ENCODE measurements at regions not wholly inside any gene's neighbourhood (a gene's known extent, or its start where the extent isn't known, plus 50 kb on each side); places are given as distances from the start of the nearest gene placed in this dataset.

DNA sequence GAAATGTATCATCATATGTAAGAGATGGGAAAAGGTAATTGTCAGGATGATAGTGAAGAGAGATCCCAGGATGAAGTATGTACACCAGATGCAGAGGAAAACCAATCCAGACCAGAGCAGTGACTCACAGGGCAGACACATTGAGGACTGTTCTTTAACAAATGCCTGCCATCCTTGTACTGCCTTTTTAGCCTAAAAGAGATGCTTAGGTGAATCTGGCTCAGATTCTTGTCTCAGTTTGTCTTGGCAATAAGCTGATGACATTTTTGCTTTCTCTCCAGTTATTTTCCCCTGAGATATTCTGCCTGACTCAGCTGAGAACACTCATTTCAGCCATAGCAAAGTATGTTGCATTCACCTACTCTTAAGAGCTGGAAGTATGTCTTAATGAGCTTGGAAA lies 405.3 kb upstream of the USP15 start:
- DNase-seq: no peak

DNA sequence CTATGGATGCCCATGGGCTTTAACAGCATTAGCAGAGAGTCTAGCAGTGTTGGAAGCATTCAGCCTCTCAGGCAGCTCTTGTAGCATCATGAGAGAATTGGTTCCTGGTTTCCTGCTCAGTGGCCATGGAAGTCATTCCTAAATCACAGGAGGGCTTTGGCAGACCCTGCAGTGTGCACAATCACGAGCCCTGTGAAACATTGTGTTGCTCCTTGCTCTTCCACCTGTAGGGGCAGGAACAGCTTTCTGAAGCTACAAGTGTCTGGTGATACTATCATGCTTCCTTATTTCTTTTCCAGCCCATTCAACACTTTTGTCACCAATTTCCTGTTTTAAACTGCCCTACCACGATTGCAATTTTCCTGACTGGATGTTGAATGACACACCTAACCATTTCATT lies 402.2 kb upstream of the USP15 start:
- DNase-seq: no peak

DNA sequence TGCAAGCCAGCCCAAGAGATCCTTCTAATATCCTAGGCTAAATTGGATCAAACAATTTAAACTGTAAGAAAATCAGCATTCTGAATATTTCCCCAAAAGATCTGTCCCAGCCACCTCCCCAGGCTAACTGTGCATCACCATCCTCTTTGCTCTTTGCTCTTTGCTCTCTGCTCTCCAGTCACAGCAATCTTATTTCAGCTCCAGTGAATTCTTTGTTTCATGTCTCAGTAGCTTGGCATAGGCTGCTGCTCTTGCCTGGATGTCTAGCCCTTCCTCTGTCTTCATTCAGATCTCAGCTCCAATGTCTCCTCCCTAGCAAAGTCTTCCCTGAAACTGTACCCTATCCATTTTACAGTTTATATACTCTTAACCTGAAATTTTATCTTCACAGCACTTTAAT lies 399.8 kb upstream of the USP15 start:
- no peak for DNase-seq

DNA sequence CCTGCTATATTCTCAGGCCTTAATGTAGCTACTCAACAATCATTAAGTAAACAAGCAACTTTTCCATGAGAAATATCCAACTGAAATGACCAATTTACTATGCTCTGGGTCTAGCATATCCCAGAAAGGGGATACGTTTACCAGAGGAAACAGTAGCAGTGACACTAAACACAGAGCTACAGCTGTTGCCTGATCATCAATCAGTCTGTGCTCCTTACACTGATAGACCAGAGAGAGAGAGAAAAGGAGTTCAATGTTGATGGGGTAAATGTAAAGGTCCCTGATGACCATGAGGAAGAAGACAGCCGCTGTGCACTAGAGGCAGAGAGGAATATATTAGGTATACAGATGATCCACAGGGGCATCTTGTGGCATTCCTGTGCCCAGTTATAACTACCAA lies 397.2 kb upstream of the USP15 start:
- no peak for DNase-seq

DNA sequence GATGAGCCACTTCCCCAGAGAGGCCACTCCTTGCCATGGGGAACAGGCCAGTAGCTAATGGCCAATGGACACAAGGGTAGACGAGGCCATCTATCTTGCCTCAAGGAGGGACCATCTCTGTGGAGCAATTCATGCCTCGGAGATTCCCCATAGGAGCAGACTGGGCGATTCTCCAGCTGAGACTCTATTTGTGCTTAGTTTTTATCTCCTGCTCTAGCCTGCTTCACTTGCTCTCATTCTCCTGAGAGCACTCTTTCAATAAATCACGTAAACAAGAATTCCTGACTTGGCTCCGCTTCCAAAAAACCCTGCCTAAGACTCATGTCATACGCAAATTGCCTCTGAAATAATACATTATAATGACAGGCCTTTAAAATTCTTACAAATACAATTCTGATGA lies 396.4 kb upstream of the USP15 start:
- DNase-seq: no peak

DNA sequence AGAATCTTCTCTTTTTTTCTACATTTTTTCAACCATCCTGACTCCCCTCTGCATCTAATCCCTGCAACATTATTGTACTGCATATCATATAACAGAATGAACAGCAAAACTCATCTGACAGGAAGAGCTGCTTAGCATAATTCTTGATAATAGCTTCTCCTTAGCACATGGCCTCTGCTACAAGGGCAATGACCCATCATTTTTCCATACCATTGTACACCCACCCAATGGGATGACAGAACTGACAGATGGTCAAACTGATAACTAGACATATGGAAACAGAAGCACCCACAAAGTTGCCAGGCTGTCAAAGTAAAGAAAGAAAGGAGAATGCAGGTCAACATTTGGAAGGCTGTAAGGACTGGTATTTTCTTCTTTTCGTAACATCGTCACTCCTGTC lies 390.4 kb upstream of the USP15 start:
- DNase-seq: no peak

DNA sequence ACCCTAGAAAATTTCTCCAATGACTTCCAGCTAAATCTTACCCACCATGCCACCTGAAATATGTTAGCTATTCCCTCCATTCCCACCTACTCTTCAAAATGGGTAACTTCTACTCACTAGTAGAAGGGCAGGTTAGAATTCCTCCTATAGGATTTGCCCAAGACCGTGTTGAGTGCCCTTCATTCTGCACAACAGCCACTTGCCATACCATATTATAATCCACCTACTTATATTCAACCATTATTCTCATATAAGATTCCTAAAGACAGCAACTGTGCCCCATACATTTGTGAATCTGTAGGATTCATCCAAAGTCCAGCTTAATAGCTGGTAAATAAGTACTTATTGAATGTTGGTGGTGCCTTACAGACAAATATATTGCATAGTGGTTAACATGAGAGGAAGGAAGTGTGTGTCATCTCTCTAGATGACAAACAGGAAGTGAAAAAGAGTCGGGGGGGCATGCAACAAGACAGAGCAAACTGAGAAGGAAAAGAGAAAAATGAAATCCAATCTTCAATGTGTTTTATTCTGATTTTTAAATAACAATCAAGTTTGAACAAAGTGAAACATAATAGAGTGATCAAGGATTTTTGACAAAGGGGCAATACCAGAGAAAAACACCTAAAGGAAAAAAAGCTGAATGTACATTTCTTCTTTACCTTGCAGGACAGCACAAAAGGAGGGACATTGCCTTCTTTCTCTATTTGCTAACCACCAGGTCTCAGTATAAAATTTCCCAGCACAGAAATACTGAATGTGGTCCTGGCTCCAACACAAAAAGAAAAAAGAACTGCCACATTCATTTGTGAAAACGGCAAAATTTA lies 389.3 kb upstream of the USP15 start:
- peak in 1 of 2 donors; percentile 53 for DNase-seq

DNA sequence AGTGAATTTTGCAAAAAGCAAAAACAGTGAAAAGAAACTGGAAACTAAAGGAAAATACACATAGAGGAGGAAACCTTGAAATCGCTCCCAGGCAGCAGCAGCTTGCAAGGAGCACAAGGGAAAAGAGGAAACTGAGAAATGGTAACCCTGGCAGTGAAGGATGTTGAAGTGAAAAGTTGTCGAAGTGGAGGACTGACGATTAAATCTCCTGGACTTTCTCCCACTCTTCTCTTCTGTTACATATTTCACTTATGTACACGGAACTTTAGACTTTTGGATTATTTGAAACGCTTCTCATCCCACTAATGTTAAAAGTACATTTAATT lies 388.8 kb upstream of the USP15 start:
- DNase-seq: no peak

DNA sequence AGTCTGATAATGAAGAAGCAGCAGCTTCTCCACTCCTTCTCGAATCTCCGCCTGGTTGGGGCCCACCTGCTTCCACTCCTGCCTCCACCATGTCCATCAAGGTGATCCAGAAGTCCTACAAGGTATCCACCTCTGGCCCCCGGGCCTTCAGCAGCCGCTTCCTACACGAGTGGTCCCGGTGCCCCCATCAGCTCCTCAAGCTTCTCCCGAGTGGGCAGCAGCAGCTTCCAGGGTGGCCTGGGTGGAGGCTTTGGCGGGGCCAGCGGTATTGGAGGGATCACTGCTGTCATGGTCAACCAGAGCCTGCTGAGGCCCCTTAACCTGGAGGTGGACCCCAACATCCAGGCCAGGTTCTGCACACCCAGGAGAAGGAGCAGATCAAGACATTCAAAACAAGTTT lies 381.0 kb upstream of the USP15 start:
- DNase-seq: no peak

DNA sequence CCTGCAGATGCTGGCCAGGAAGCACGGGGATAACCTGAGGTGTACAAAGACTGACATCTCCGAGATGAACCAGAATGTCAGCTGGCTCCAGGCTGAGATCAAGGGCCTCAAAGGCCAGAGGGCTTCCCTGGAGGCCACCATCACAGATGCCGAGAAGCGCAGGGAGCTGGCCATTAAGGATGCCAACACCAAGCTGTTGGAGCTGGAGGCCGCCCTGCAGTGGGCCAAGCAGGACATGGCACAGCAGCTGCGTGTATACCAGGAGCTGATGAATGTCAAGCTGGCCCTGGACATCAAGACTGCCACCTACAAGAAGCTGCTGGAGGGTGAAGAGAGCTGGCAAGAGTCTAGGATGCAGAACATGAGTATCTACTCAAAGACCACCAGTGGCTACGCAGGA lies 380.0 kb upstream of the USP15 start:
- no peak for DNase-seq

DNA sequence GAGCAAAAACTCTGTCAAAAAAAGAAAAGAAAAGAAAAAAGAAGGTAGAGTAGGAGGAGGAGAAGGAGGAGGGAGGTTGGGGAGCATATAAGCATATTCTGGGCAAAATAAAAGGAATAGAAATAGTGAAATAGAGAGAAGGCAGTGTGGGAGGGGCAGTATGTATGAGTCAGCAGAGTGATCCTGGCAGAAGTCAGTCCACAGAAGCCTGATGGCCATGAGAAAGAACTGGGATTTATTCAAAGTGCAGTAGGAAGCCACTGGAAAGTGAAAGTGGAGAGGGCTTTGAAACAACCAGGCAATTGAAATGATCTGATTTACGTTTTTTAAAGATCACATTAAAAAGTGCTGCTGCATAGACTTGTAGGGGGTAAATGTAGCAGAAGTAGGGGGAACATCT lies 368.6 kb upstream of the USP15 start:
- no peak for DNase-seq

DNA sequence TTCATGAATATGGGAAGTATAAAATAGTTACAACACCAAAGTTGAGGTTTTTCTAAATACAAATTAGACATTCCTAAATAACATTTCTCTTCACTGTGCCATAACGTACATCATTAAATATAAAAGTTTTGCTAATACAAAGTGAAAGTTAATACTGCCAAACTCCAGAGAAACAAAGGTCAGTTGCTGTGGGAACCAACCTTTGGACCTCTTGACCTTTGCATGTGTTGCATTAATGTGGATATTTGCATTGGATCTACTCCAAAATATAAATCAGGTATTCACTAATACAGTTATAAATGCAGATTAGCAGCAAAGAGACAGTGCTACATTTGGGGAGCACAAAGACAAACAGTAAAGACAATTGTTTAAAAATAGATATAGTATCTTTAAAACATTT lies 366.0 kb upstream of the USP15 start:
- DNase-seq: no peak

DNA sequence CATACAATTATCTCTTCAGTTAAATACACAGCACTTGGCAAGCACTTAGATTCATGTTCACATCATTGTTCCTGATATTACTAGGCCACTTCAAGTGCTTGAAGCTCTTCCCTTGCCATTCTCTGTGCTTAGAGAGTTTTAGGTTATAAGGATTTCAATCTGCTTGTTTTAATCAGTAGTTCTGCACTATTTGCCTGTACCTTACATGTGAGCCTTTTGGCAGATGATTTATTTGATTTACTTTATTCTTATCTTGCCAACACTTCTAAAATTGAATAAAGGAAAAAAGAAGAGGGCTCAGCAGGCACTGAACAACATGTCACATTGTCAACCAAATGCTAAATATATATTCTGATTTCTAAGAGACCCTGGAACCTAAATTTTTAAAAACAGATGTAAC lies 363.8 kb upstream of the USP15 start:
- DNase-seq: no peak

DNA sequence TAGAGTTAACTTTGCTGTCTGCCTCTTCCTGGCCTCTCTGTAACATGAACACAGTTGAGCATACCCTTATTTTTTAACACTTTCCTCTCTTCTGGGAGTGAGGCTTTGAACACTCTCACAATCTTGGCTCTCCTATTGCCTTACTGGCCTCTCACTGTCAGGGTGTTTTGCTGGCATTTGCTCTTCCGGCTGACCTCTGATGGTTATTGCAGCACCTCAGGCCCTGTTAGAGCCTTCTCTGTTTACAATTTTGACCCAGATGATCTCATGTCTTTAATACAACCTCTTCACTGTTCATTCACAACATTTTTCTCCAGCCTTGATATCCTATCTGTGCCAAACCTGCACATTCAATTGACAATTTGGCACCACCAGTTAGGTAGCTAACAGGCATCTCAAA lies 357.8 kb upstream of the USP15 start:
- DNase-seq: no peak

DNA sequence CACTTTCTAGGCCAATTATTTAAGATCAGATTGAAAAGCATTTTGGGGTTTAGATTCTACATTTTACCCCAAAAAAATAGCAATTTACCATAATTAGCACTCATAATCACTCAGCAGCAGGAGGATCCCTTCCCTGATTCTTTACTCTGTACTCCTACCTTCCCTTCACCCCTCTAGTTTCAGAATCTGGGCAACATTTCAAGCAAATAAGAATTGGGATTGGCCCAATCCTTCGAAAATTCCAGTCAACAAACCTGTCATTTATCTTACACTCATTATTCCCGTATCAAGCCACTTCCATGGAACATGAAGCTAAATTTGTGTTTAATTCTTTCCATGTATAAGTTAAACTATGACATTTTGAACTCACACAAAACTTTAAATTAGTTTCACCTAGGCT lies 349.1 kb upstream of the USP15 start:
- DNase-seq: no peak

DNA sequence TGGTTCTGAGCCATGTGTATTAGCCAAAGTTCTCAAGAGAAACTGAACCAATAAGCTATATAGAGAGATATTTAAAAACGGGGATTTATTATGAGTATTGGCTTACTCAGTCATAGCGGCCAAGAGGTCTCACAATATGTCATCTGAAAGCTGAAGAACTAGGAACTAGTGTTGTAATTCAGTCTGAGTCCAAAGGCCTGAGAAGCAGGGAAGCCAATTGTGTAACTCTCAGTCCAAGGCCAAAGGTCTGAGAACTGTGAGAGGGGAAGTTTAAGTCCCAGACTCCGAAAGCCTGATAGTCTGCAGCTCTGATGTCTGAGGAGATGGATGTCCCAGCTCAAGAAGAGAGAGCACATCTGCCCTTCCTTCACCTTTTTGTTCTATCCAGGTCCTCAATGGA lies 344.8 kb upstream of the USP15 start:
- no peak for DNase-seq

DNA sequence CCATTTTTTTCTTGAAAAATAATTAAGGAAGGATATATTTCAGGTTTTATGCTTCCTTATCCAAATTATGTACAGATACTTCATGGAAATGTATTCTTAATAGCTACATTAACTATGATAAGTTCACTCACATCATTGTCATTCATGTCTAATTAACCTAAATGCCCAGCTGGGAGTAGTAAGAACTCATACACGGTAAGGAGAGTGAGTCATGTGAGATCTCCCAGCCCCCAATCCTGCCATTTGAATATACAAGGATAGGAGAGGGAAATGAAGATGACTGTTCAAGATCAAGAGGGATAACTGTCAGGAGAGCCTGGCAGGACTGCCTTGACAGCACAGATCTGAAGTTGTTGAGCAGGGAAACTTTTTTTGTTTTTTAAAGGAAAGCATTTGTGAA lies 343.4 kb upstream of the USP15 start:
- no peak for DNase-seq

DNA sequence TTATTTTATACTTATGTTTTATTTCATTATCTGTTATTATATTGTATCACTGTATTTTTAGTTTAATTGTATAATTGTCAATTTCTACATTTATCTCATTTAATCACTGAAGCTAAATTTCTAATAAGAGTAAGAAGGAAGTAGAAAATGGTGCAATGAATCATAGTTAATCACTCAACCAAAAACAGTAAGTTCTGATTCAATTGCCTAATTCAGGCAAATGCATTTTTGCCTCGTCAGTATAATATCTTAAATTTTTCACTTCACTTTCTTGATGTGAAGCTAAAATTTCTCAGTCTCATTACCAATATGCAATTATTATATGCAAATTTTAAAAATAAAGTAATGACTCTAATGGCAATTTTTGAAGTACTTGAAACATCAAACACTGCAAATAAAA lies 340.5 kb upstream of the USP15 start:
- DNase-seq: no peak

DNA sequence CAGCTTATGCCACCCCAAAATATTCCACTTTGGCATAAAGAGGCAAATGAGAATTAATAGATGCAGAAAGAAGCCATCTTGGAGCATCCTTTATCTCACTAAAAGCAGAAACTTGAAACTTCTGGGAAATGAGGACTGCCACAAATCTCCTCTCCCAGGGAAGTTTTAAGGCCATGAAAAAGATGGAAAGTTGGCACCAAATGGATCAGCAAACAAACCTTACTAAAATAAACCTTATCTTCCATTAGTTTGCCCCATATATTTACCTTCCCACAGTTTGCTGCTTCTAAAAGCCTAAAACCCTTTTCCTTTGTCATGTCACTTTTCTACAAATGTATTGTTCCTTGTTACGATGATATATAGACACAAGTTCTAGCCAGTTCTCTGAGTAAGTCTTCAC lies 340.0 kb upstream of the USP15 start:
- DNase-seq: no peak

DNA sequence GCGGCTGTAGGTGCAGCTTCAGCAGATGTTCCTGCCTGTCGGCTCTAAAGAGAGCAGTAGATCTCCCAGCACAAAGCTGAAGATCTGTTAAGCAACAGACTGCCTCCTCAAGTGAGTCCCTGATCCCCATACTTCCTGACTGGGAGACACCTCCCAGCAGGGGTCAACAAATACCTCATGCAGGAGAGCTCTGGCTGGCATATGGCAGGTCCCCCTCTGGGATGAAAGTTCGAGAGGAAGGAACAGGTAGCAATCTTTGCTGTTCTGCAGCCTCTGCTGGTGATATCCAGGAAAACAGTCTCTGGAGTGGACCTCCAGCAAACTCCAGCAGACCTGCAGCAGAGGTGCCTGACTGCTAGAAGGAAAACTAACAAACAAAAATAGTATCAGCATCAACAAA lies 337.1 kb upstream of the USP15 start:
- no peak for DNase-seq

DNA sequence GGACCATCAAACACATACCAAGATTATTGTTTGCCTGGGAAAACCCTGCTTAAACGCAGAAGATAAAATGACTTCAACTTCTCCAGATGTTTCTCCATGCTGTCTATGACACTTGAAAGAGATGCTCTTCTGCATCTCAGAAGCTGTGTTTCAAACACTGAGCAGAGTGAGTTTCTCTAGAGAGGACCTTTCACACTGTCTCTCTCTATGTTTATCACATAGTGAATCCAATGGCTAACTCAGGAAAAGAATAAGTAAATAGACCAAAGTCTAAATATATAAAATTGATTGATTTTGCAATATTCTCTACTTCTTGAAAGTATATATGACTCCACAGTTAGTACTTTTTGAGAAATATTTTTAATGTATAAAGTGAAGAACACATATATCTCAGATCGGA lies 325.6 kb upstream of the USP15 start:
- no peak for DNase-seq

DNA sequence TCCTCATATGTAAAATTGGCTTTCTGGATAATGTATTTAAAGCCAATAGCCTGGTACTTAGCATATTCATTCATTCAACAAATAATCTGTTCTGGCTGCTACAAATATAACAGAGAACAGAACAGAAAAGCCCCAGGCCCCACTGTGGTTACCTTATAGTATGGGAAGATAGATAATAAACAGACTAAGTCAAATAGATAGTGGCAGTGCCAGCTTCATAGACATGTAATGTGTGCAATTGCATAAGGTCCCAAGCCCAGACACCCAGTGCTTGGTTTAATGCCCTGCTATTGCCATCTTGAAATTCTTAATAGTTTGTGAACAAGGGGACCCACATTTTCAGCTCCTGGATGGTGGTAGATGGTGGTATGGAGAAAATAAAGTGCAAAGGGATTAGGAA lies 320.2 kb upstream of the USP15 start:
- no peak for DNase-seq

DNA sequence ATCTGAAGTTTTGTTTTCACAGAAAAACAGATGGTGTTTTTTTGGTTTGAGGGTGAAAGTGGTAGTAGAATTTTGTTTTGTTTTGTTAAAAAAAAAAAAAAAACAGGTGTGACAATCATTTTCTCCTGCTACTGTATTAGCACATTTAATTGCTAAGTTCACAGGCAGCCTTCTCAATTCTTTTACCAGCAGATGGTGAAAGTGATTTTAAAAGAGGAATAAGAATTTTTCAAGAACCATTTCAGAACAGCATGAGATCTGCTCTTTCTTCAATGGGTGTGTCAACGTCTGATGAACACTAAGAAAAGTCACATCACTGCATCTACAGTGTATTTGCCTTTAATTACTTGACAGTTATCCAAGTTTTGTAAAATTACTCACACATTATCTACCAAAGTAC lies 303.7 kb upstream of the USP15 start:
- DNase-seq: no peak

DNA sequence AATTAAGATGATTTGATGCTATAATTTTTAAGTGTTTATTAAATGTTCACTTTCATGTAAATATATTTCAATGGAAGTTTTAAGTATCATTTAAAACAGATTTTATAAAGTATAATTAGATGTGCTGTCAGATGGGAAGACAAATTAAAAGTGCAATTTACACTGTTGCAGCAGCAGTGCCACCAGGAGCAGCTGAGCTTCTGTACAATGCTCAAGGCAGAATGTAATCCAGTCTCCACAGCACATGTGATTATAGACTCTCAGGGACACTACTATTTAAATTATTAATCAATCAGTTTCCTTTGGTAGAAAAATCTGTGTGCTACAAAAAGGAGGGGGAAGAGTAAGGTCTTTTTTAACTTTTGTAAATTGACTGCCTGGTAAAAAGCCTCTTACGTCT lies 285.7 kb upstream of the USP15 start:
- DNase-seq: no peak

DNA sequence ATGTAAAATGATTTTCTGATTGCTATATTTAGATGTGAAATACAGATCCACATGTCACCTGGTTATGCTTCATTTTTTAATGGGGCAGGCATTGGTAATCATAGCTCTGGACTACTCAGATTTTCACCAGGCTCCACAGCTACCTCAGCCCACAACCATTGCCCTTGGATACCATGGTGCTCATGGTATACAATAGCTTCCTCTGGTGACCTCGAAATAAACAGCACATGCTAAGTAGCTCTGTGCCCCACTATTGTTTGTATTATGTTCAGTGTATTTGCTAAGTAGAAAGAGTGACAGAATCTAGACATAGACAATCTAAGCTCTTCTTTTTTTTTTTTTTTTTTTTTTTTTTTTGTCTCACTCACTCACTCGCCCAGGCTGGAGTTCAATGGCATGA lies 274.4 kb upstream of the USP15 start:
- no peak for DNase-seq

DNA sequence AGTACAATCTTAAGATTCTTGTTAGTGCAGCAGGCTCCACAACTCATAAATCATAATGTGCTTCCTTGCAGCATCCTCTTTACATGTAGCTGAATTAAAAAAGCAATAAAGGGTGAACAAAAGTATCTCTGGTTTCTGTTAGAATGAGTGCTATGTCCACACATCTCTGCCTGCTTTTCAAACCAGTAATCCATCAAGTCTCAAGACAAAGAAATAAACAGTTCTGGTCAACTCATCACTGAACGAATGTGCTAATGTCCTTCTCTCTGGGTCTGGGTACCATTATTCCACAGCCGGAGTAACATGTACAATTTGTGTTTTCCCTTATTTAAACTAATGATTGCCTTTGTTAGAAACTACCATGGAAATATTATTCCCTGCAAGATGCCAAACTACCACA lies 273.0 kb upstream of the USP15 start:
- DNase-seq: no peak
